PC-3 (cell line): ENCODE measurements at regions not wholly inside any gene's neighbourhood (a gene's known extent, or its start where the extent isn't known, plus 50 kb on each side); places are given as distances from the start of the nearest gene placed in this dataset.

Source experiments
- ATAC-seq: fragments of 200-7000 bp; cut with Tn5 transposase; 2 replicates; pipeline ENCODE4 v1.9.1; 2020; ENCODE audit warnings: mild to moderate bottlenecking, moderate library complexity
- BruUV-seq: library from RNA; stranded (reverse); fragments of 400-500 nt; replicated peaks from 2 replicates; lab custom pipeline; 2021; lab: Mats Ljungman, UMichigan
- CTCF ChIA-PET: fragments of 300-600 bp; sonication (Branson Sonifier 250); formaldehyde crosslinking; loops from one replicate; lab custom pipeline; 2022; ENCODE audit warnings: antibody characterized with exemption; lab: Charles Lee
- POLR2A ChIA-PET: fragments of 300-600 bp; sonication (Branson Sonifier 250); formaldehyde crosslinking; loops from one replicate; lab custom pipeline; 2022; ENCODE audit warnings: antibody characterized with exemption; ENCODE audit not compliant: unreplicated experiment; lab: Charles Lee
- DNase-seq: peaks from one replicate; pipeline ENCODE4 v3.0.0-alpha.2; 2015
- H2AFZ ChIP-seq: fragments of 300-600 bp; sonication (generic); 2 replicates; pipeline ENCODE4 v1.6.0; 2016; ENCODE audit warnings: antibody characterized with exemption, low read length
- H3F3A ChIP-seq: fragments of 300-600 bp; sonication (generic); one replicate; pipeline ENCODE4 v1.6.0; 2017; ENCODE audit warnings: antibody characterized with exemption, low read length, control low read depth, mild to moderate bottlenecking; ENCODE audit not compliant: unreplicated experiment
- H3K27ac ChIP-seq: fragments of 300-600 bp; sonication (generic); 2 replicates; pipeline ENCODE4 v1.5.1; 2016; ENCODE audit warnings: mild to moderate bottlenecking, low read length
- H3K27me3 ChIP-seq: fragments of 300-600 bp; sonication (generic); 2 replicates; pipeline ENCODE4 v1.6.1; 2016; ENCODE audit warnings: low read length, mixed read lengths
- H3K36me3 ChIP-seq: fragments of 300-600 bp; sonication (generic); 2 replicates; pipeline ENCODE4 v1.6.1; 2016; ENCODE audit warnings: low read depth, mixed run types, low read length, mixed read lengths
- H3K4me1 ChIP-seq: fragments of 300-600 bp; sonication (generic); 2 replicates; pipeline ENCODE4 v1.5.1; 2016; ENCODE audit warnings: low read length; ENCODE audit not compliant: insufficient read depth
- H3K4me2 ChIP-seq: fragments of 300-600 bp; sonication (generic); 2 replicates; pipeline ENCODE4 v1.6.0; 2016; ENCODE audit warnings: low read length
- H3K4me3 ChIP-seq: fragments of 300-600 bp; sonication (generic); 2 replicates; pipeline ENCODE4 v1.5.1; 2016; ENCODE audit warnings: mild to moderate bottlenecking, low read length, mixed read lengths
- H3K79me2 ChIP-seq: fragments of 300-600 bp; sonication (generic); 2 replicates; pipeline ENCODE4 v1.6.1; 2017; ENCODE audit warnings: low read length, mixed read lengths
- H3K9ac ChIP-seq: fragments of 300-600 bp; sonication (generic); 2 replicates; pipeline ENCODE4 v1.6.0; 2016; ENCODE audit warnings: mild to moderate bottlenecking, low read length
- H3K9me2 ChIP-seq: fragments of 300-600 bp; sonication (generic); replicated peaks from 2 replicates; pipeline ENCODE4 v1.6.1; 2016; ENCODE audit warnings: mixed run types, low read length, mixed read lengths
- H3K9me3 ChIP-seq: fragments of 300-600 bp; sonication (generic); 2 replicates; pipeline ENCODE4 v1.6.1; 2016; ENCODE audit warnings: low read length, mixed read lengths
- H4K20me1 ChIP-seq: fragments of 300-600 bp; sonication (generic); 2 replicates; pipeline ENCODE4 v1.6.1; 2016; ENCODE audit warnings: low read length, mixed read lengths
- CTCF ChIP-seq: fragments of 300-600 bp; sonication (generic); conservative IDR thresholded peaks from 2 replicates; pipeline ENCODE4 v1.5.1; 2017; ENCODE audit warnings: antibody characterized with exemption, low read depth, mild to moderate bottlenecking, low read length
- EZH2 ChIP-seq: fragments of 300-600 bp; sonication (generic); IDR thresholded peaks from one replicate; pipeline ENCODE4 v1.6.1; 2017; ENCODE audit warnings: antibody characterized with exemption, mild to moderate bottlenecking, low read length; ENCODE audit not compliant: unreplicated experiment
- EZH2phosphoT487 ChIP-seq: fragments of 300-600 bp; sonication (generic); IDR thresholded peaks from 2 replicates; pipeline ENCODE4 v1.6.1; 2018; ENCODE audit warnings: mild to moderate bottlenecking, antibody characterized with exemption, low read length, borderline replicate concordance
- intact Hi-C: fragments of 100-400 bp; cut with micrococcal nuclease; formaldehyde crosslinking; loops from 2 replicates; pipeline ENCODE4 v1.9.0; 2023

GRCh38 chr2:136254681-136255080, 136.7 kb upstream of the CXCR4 start:
- CTCF ChIA-PET = no interaction called here
- no TSS peak for BruUV-seq
- no peak overlapping the region for H3K4me2 ChIP-seq
- no peak for DNase-seq
- no peaks in the 10 kb centered on the region for H4K20me1 ChIP-seq
- no peaks in the 10 kb centered on the region for H3K9me2 ChIP-seq
- no peaks in the 10 kb centered on the region for H3K4me1 ChIP-seq
- POLR2A ChIA-PET = no interaction called here
- no peak overlapping the region for H3K9ac ChIP-seq
- H3K27ac ChIP-seq = no peak overlapping the region
- no peaks in the 10 kb centered on the region for H3F3A ChIP-seq
- H3K4me3 ChIP-seq = no peak overlapping the region
- TF ChIP-seq EZH2phosphoT487 = no peak
- TF ChIP-seq CTCF = no peak
- no peak for TF ChIP-seq EZH2
- no peaks in the 10 kb centered on the region for H3K79me2 ChIP-seq
- H2AFZ ChIP-seq = no peak overlapping the region
- intact Hi-C loops = no loop called here
- H3K36me3 ChIP-seq = no peaks in the 10 kb centered on the region
- H3K27me3 ChIP-seq = peaks cover 38% of the 10 kb centered on the region
- H3K9me3 ChIP-seq = no peaks in the 10 kb centered on the region
- ATAC-seq = no peak

- Histone ChIP-seq H3K27ac (no peak overlapping the region), H3K9me3 (no peaks in the 10 kb centered on the region), H3K9me2 (no peaks in the 10 kb centered on the region), H3K27me3 (peaks cover 38% of the 10 kb centered on the region), H3K4me3 (no peak overlapping the region), H3K36me3 (no peaks in the 10 kb centered on the region), H3K79me2 (no peaks in the 10 kb centered on the region), H4K20me1 (no peaks in the 10 kb centered on the region), H3K4me1 (no peaks in the 10 kb centered on the region), H2AFZ (no peak overlapping the region), H3K9ac (no peak overlapping the region), H3F3A (no peaks in the 10 kb centered on the region), H3K4me2 (no peak overlapping the region)
- ChIA-PET CTCF (no interaction called here), POLR2A (no interaction called here)
- intact Hi-C loops = no loop called here
- BruUV-seq = no TSS peak
- ATAC-seq (no peak), DNase-seq (no peak)
- TF ChIP-seq CTCF (no peak), EZH2phosphoT487 (no peak), EZH2 (no peak)
Observed at GRCh38 chr2:136253288-136254004, 135.5 kb upstream of the CXCR4 start.

GRCh38 chr2:136251885-136252585, 134.1 kb upstream of the CXCR4 start:
- no peak overlapping the region for H3K9ac ChIP-seq
- POLR2A ChIA-PET = no interaction called here
- no TSS peak for BruUV-seq
- H3K4me3 ChIP-seq = no peak overlapping the region
- H3K4me1 ChIP-seq = no peaks in the 10 kb centered on the region
- no peak overlapping the region for H2AFZ ChIP-seq
- no peaks in the 10 kb centered on the region for H3K79me2 ChIP-seq
- ATAC-seq (no peak), DNase-seq (no peak)
- H3K27me3 ChIP-seq = peaks cover 31% of the 10 kb centered on the region
- no peaks in the 10 kb centered on the region for H3F3A ChIP-seq
- H4K20me1 ChIP-seq = no peaks in the 10 kb centered on the region
- no peak overlapping the region for H3K27ac ChIP-seq
- TF ChIP-seq CTCF = no peak
- TF ChIP-seq EZH2 = no peak
- TF ChIP-seq EZH2phosphoT487 = no peak
- H3K36me3 ChIP-seq = no peaks in the 10 kb centered on the region
- CTCF ChIA-PET = no interaction called here
- no peaks in the 10 kb centered on the region for H3K9me2 ChIP-seq
- no peaks in the 10 kb centered on the region for H3K9me3 ChIP-seq
- intact Hi-C loops = no loop called here
- no peak overlapping the region for H3K4me2 ChIP-seq
